BJ (cell line): ENCODE measurements at regions not wholly inside any gene's neighbourhood (a gene's known extent, or its start where the extent isn't known, plus 50 kb on each side); places are given as distances from the start of the nearest gene placed in this dataset.
"Not testable (repeated sequence)": the region's sequence is repeated elsewhere in the genome, so short reads cannot be mapped to it uniquely, and the experiment has no call there.

Experiments
- CTCF ChIA-PET: fragments of 350-600 bp; formaldehyde crosslinking; extraction: SDS; loops from one replicate; lab custom pipeline; 2021; ENCODE audit warnings: antibody characterized with exemption, inconsistent platforms; lab: Yijun Ruan, JAX
- POLR2A ChIA-PET: fragments of 300-600 bp; sonication (Branson Sonifier 250); formaldehyde crosslinking; extraction: SDS; loops from one replicate; lab custom pipeline; 2021; ENCODE audit warnings: antibody characterized with exemption; lab: Charles Lee
- DNase-seq: peaks from one replicate; pipeline ENCODE4 v3.0.0-alpha.2; 2011; ENCODE audit warnings: low read depth
- H3K27me3 ChIP-seq: 2 replicates; pipeline ENCODE4 v1.6.0; 2011; ENCODE audit warnings: low read length; ENCODE audit not compliant: control insufficient read depth, insufficient read depth
- H3K36me3 ChIP-seq: 2 replicates; pipeline ENCODE4 v1.5.1; 2011; ENCODE audit warnings: low read length; ENCODE audit not compliant: control insufficient read depth, insufficient read depth
- H3K4me3 ChIP-seq: 2 replicates; pipeline ENCODE4 v1.5.1; 2011; ENCODE audit warnings: low read depth, mild to moderate bottlenecking, control low read depth, low read length
- CTCF ChIP-seq: IDR thresholded peaks from 2 replicates; pipeline ENCODE4 v1.5.1; 2011; ENCODE audit warnings: low read depth, mild to moderate bottlenecking, control low read depth, inconsistent platforms, low read length, moderate library complexity; ENCODE audit not compliant: insufficient read depth

- Histone ChIP-seq H3K36me3 (no peaks in the 10 kb centered on the region), H3K4me3 (no peak overlapping the region), H3K27me3 (no peaks in the 10 kb centered on the region)
- ChIA-PET POLR2A (no interaction called here), CTCF (no interaction called here)
- no peak for TF ChIP-seq CTCF
- DNase-seq: no peak
Measured at GRCh38 chr5:56729488-56729887, 85.9 kb upstream of the MAP3K1 start.

- ChIA-PET POLR2A (no interaction called here), CTCF (no interaction called here)
- no peak for TF ChIP-seq CTCF
- Histone ChIP-seq H3K27me3 (no peaks in the 10 kb centered on the region), H3K36me3 (no peaks in the 10 kb centered on the region), H3K4me3 (no peak overlapping the region)
- DNase-seq: no peak
Measured at GRCh38 chr5:56725711-56726411, 89.5 kb upstream of the MAP3K1 start.

DNA sequence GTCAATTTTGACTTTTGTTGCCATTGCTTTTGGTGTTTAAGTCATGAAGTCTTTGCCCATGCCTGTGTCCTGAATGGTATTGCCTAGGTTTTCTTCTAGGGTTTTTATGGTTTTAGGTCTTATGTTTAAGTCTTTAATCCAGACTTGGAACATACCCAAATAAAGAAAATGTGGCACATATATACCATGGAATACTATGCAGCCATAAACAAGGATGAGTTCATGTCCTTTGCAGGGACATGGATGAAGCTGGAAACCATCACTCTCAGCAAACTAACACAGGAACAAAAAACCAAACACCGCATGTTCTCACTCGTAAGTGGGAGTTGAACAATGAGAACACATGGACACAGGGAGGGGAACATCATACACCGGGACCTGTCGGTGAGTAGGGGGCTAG is 90.5 kb upstream of the MAP3K1 start:
- H3K36me3 ChIP-seq, POLR2A ChIA-PET, CTCF ChIA-PET, H3K27me3 ChIP-seq, DNase-seq, H3K4me3 ChIP-seq: not testable (repeated sequence)

- H3K27me3 ChIP-seq: peaks cover 7% of the 10 kb centered on the region
- CTCF ChIA-PET: no interaction called here
- POLR2A ChIA-PET: interaction anchor here (0.6 kb wide), 1 partner anchor 15 kb away, joined by 3 read pairs; no protein-coding TSS in a partner anchor
- no peaks in the 10 kb centered on the region for H3K36me3 ChIP-seq
- no peak for DNase-seq
- no peak overlapping the region for H3K4me3 ChIP-seq
- TF ChIP-seq CTCF: no peak
Measured at GRCh38 chr5:56722317-56722716, 93.0 kb upstream of the MAP3K1 start.

DNA sequence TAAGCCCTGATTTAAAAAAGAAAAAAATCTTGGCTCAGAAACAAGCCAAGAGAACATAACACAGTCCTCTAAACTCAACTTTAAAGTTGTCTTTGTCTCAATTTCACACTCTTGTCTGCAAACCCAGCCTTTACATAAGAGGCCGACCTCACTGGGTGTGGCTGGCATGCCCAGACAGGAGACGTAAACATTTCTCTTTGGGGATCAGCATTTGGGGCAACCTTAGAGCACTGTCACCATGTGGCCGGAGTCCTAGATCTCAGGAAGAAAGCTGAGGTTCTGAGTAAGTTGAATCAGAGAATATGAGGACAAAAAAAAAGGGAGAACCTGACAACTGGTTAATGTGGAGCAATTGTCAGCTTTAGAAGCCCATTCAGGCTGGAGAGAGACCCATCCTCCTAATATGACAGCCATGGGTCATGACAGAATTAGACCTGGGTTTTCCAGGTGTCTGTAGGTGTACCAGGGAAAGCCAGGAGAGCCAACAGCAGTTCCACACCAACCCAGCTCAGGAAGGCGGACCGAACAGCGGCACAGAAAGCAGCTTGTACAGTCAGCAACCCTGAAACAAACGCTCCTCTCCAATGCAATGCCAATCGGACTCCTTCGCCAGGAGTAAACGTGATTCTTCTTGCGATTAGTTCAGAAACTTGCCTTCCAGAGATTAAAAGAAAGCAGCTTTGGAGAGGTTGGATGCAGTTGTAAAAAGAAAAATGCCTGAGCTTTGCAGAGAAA is 97.9 kb upstream of the MAP3K1 start:
- TF ChIP-seq CTCF: no peak
- Histone ChIP-seq H3K36me3 (no peaks in the 10 kb centered on the region), H3K27me3 (peaks cover 7% of the 10 kb centered on the region), H3K4me3 (no peak overlapping the region)
- POLR2A ChIA-PET: no interaction called here
- CTCF ChIA-PET: interaction anchor here (0.7 kb wide), 1 partner anchor 772 kb away, joined by 3 read pairs; no protein-coding TSS in a partner anchor
- no peak for DNase-seq
